GM06990 (cell line): ENCODE measurements at regions not wholly inside any gene's neighbourhood (a gene's known extent, or its start where the extent isn't known, plus 50 kb on each side); places are given as distances from the start of the nearest gene placed in this dataset.

Experiments
- DNase-seq: peaks from one replicate; pipeline ENCODE4 v3.0.0-alpha.2; 2011; ENCODE audit not compliant: insufficient read length; ENCODE audit errors: extremely low read depth
- H3K27me3 ChIP-seq: replicated peaks from 2 replicates; pipeline ENCODE4 v1.6.0; 2011; ENCODE audit warnings: low read length; ENCODE audit not compliant: control insufficient read depth, insufficient read depth
- H3K36me3 ChIP-seq: 2 replicates; pipeline ENCODE4 v1.5.1; 2011; ENCODE audit warnings: low read length; ENCODE audit not compliant: control insufficient read depth, insufficient read depth
- H3K4me3 ChIP-seq: replicated peaks from 2 replicates; pipeline ENCODE4 v1.5.1; 2011; ENCODE audit warnings: low read depth, mild to moderate bottlenecking, control low read depth, low read length
- TF ChIP-seq, protein P1 (sequence below): IDR thresholded peaks from 2 replicates; pipeline ENCODE4 v1.5.1; 2011; ENCODE audit warnings: low read length, control low read depth, mild to moderate bottlenecking, inconsistent platforms; ENCODE audit not compliant: insufficient read depth, poor library complexity, severe bottlenecking

DNA sequence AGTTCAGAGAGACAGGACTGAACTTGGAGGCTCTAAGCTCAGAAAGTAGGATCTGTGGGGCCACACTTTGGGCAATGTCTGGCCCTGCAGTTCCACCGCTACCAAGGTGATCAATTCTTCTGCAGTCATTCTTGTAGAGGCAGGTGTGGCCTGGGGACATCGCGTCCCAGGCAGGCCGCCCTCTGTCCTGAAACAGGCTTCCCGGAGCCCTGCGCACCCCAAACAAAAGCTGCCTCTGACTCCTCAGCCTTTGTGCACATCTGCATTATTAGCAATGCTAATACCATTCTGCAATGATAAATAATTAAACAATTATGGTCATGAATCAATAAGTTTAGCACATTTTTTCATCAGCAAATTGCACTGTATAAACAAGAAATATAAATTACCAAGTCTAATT lies 160.2 kb downstream of the URI1 start:
- no peak for DNase-seq
- H3K36me3 ChIP-seq, result no peaks in the 10 kb centered on the region
- TF ChIP-seq, protein P1, sequence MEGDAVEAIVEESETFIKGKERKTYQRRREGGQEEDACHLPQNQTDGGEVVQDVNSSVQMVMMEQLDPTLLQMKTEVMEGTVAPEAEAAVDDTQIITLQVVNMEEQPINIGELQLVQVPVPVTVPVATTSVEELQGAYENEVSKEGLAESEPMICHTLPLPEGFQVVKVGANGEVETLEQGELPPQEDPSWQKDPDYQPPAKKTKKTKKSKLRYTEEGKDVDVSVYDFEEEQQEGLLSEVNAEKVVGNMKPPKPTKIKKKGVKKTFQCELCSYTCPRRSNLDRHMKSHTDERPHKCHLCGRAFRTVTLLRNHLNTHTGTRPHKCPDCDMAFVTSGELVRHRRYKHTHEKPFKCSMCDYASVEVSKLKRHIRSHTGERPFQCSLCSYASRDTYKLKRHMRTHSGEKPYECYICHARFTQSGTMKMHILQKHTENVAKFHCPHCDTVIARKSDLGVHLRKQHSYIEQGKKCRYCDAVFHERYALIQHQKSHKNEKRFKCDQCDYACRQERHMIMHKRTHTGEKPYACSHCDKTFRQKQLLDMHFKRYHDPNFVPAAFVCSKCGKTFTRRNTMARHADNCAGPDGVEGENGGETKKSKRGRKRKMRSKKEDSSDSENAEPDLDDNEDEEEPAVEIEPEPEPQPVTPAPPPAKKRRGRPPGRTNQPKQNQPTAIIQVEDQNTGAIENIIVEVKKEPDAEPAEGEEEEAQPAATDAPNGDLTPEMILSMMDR, result no peak
- H3K27me3 ChIP-seq, result no peaks in the 10 kb centered on the region
- no peak overlapping the region for H3K4me3 ChIP-seq

GRCh38 chr19:30102666-30103065 lies 160.6 kb downstream of the URI1 start:
- no peak overlapping the region for H3K4me3 ChIP-seq

GRCh38 chr19:30103981-30104380 lies 161.9 kb downstream of the URI1 start:
- Histone ChIP-seq H3K4me3 (no peak overlapping the region), H3K27me3 (no peaks in the 10 kb centered on the region), H3K36me3 (no peaks in the 10 kb centered on the region)
- TF ChIP-seq, protein P1, result no peak
- no peak for DNase-seq

More at GRCh38 chr19:30102666-30103065, 160.6 kb downstream of the URI1 start:
- no peaks in the 10 kb centered on the region for H3K27me3 ChIP-seq
- no peaks in the 10 kb centered on the region for H3K36me3 ChIP-seq
- TF ChIP-seq, protein P1, result no peak
- no peak for DNase-seq

- Histone ChIP-seq H3K4me3 (no peak overlapping the region), H3K36me3 (no peaks in the 10 kb centered on the region), H3K27me3 (no peaks in the 10 kb centered on the region)
- DNase-seq, result no peak
- TF ChIP-seq, protein P1, result no peak
These were observed 163.3 kb downstream of the URI1 start for GRCh38 chr19:30105316-30105715.

DNA sequence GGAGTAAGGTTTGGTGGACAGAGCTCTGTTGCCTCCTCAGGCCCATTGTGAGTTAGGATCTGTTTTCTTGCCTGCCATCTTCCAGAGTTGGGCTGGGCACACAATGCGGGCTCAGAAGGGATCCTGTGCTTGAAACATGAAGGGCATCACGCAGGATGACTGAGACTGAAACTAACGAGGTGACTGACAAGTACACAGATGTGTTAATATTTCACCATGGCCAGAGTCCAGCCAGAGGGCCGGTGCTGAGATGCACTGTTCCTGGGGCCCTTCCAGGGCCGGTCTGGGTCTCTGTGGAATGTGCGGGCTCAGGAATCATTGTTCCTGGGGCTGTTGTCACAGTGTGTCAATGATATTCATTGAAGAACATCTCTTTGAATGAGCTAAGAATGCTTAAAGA lies 163.7 kb downstream of the URI1 start:
- Histone ChIP-seq H3K27me3 (no peaks in the 10 kb centered on the region; the same call in 1 of the 2 replicates), H3K36me3 (no peaks in the 10 kb centered on the region), H3K4me3 (no peak overlapping the region)
- no peak for DNase-seq
- TF ChIP-seq, protein P1, result no peak
